Left renal pelvis (tissue), 4 donors: ENCODE measurements at regions not wholly inside any gene's neighbourhood (a gene's known extent, or its start where the extent isn't known, plus 50 kb on each side); places are given as distances from the start of the nearest gene placed in this dataset.

Source experiments
- DNase-seq, 4 donors: peaks; one replicate each; pipeline ENCODE4 v3.0.0-alpha.2; 2013; ENCODE audit warnings: low read depth in 4 of 4, low spot score in 3 of 4

DNA sequence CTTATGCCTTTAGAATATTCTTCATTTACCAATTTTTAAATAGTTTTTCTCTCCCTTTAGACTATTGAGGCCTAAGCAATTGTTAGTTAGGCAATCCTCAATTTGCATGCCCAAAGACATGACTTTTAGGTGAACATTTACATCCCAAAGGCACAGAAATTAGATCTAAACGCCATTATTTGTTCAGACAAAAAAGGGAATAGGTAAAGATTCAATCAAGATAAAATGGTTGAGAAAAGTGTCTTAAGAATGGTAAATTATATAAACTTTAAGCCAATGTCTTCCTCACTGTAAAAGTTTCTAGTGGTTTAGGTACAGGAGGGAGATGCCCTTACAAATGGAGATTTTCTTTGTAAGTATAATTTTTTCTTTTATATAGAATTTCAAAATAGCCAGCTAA is 50.2 kb upstream of the MME start:
- DNase-seq: no peak

DNA sequence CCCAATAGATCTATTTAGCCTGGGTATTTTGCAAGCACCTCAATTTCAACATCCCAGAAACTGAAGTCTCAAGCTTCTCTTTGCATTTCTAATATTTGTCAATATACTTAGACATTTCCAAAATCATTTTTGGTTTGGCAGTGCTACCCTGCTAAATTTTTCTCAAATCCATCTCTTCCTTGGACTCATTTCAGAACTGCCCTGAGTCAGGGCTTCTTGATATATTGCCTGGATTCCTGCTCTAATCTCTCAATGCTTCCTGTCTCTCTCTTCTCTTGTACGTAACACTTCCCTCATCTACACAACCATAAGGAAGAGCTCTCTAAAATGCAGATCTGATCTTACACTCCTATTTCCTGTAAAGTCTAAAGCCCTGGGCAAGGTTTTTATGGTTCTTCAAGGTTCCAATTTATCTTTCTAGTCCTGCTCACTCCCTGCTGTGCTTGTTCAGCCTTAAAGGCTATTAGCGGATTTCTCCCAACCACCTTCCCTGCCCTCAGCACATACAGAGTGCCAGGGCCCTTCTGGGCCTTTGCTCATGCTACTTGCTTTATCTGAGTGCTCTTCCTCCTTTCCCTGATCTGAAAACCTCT is 53.0 kb upstream of the MME start:
- DNase-seq: no peak

DNA sequence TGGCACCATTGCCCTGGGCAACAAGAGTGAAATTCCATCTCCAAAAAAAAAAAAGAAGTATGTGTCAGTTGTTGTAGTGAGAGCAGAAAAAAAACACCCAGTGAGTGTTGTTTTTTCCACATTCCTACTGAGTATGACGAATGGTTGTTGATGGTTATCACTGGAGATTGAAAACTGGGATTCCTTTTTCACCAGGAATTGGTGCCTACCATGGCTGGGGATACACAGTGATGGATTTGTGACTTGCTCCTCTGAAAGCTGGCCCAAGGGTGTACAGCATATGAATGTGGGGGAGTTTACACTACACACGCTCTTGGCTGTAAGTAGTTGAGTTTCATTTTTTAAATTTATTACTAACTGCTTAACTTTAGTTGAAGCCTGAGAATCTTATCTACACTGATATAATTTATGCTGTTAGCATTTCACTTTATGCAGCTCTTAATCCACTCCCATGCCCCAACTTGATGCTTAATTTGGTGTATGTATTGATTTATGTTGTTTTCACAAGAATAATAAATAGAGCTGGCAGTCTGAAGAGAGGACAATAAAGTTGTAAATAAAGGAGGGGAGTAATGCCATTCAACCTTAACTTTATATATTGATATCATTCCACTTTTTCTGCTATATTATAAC is 56.0 kb upstream of the MME start:
- no peak for DNase-seq

DNA sequence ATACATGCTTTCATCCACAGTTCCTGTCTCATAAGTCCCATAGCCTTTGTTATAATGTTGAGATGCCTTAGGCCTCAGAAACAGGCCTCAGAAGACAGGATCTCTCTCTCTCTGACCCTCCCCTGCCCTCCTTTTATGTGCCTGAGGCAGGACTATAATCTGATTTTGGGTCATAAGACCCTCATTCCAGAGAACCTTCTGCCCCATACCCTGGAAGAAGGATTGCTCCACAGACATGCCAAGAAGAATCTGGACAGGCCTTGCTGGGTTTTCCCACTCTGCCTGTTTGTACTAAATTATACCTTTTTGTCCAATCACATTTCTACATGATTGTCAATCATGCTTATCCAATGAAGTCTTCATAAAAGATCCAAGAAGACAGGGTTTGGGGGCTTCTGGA is 57.2 kb upstream of the MME start:
- DNase-seq: no peak

DNA sequence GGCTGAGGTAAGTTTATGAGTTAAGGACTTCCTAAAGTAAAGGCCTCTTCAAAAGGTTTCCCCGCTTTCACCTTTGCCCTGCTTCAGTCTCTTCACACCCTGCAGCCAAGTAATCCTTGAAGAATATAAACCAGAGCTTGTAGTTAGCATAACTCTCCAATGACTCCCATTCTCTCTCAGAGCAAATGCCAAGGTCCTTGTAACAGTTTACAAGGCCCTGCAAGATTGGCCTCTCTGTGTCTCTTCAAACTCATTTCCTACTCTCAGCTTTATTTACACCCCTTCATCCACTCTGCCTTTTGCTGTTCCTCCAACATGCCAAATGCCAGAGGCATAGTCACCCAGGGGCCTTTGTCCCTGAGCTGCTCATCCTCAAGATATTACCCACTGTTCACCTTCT is 60.5 kb upstream of the MME start:
- no peak for DNase-seq

DNA sequence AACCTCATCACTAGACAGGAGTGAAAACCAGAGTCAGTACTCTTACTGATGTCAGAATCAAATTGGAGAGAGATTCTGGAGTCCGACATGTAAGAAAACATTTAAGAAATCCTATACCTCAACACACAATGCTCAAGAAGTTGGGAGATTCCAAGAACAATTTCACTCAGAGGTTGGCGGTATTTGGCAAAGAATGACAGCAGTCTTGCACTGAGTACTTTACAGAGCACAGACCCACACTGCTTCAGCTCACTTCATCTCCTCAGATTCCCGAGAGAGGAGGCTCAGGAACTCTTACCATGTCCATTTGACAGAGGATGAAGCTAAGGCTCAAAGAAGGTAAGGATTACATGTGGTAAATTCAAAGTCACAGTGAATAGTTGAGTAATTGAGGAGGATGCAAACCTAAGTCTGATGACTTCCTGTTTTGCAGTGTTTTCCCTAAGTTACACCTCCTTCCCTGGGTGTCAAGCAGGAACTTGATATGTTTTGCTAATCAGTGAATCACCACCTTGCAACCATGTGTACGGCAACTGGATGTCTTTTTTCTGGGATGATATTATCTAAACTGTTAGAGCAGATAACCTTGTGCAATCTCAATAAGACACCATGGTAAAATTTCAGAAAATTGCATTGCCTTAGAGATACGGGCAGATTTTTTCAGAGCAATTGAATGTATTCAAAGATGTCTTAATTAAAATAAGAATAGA is 61.3 kb upstream of the MME start:
- no peak for DNase-seq

DNA sequence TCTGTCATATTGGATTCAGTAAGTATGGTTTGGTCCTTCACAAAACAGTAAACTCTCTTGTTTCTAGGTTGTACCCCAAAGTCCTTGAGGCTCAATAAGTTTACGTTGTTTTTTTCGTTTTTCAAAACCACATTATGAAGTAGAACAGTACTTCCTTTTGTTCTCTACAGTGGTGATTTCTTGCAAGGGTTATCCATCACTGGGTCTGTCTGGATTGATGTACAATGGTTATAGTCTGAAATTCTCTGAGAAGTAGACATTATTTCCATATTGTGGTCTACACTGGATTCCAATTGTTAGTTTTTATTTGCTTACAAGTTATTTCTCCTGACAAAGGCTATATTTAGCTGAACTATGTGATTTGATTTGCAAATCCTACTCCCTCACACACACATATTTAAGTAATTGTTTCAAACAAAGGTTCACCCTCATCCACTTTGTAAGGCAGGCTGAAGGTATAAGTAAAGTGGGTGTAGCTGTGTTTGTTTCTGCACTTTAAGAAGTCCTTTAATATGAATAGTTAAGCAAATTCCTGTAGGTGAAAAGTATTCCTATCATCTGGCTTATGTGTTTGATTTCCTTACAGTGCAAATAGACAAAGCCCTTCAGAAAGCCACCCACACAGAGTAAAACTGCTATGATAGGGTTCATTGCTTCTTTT is 64.2 kb upstream of the MME start:
- DNase-seq: no peak

DNA sequence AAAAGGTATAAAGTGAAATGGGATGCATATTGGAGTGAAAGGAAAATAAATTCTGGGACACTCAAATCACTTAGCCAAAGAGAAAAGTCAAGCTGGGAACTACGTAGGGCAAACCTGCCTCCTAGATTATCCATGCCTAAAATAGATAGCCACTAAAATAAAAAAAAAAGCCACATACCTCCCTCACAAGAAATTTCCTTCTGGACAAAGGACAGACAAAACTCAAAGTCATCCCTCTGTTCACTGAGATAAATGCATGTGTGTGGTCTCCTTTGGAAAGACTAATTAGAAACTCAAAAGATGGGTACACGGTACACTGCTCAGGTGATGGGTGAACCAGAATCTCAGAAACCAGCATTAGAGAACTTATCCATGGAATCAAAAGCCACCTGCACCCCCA is 65.2 kb upstream of the MME start:
- DNase-seq: no peak

DNA sequence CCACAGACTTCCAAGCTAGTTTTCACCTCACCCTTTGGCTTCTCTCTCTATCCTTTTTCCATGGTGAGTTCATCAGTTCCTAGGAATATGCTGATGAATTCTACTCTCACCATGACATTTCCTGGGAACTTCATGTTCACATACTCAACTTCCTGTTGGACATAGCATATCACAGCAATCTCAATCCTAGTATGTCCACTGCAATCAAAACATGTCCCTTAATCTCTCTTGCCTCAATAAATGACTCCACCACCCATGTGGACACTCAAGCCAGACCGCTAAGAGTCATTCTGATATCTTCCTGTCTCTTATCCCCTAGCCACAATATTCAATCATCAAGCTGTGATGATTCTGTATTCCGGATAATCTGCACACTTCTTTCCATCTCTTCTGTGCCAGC is 66.7 kb upstream of the MME start:
- no peak for DNase-seq

DNA sequence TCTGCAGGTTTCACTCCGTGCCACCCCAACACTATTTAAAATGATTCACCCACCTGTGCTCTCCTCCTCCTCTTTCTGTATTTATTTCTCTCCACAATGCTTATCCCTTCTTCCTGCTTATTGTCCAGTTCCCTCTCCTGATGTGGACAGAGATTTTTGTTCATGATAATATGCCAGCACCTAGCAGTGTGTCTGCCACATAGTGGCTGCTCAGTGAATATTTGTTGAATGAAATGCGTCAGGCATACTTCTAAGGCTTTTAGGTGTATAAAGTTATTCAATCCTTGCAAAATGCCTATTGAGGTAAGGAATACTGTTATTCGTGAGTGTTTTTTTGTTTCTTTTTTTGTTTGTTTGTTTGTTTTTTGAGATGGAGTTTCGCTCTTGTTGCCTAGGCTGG is 67.5 kb upstream of the MME start:
- no peak for DNase-seq

DNA sequence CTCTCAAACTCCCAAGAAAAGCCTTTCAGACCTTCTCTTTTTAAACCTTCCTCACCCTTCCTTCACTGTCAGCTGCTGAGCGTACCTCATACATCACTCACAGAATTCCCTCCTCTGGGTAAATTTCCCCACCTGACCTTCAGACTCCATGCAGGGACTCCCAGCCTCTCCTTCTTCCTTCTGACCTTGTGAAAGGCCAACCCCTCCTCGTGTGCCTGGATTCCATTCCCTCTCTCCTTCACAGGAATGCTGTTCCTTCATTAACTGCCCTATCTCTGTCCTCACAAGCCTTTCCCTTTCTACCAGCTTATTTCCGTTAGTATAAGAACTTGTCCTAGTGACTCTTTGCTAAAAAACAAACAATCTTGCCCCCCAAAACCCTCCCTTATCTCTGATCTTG is 69.7 kb upstream of the MME start:
- no peak for DNase-seq

DNA sequence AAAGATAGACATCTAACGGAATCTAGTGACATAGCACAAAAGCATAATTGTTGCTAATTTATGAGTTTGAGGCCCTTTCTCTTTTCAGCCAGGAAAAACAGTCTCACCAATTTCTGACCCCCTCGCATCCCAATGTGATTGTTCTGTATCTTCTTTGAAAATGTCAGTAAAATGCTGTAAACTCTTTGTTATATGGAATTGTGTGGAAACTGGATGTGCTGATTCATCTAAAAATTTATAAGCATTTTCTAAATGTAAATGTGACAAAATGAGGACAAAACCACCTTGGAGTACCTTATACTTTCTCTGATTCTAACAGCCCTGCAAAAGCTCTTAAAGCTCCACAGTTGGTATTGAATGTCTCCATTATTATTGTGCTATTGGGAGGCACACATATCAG is 70.9 kb upstream of the MME start:
- DNase-seq: no peak

DNA sequence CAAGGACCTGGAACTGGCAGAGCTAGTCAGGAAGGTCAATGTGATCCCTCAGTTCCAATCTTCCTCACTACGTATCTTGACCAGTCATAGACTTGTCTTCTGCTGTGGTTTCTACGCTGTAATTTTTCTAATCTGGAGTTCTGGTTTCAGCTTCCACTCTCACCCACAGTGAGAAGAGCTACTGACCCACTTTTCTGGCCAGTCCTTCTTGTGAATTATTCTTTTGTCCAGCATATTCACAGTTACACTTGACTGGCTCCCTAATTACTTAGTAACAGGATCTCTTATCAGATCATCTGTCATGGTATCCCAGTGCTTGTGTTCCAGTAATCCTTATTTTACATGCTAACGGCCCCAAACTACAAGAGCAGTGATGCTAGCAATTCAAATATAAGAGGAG is 72.4 kb upstream of the MME start:
- no peak for DNase-seq

DNA sequence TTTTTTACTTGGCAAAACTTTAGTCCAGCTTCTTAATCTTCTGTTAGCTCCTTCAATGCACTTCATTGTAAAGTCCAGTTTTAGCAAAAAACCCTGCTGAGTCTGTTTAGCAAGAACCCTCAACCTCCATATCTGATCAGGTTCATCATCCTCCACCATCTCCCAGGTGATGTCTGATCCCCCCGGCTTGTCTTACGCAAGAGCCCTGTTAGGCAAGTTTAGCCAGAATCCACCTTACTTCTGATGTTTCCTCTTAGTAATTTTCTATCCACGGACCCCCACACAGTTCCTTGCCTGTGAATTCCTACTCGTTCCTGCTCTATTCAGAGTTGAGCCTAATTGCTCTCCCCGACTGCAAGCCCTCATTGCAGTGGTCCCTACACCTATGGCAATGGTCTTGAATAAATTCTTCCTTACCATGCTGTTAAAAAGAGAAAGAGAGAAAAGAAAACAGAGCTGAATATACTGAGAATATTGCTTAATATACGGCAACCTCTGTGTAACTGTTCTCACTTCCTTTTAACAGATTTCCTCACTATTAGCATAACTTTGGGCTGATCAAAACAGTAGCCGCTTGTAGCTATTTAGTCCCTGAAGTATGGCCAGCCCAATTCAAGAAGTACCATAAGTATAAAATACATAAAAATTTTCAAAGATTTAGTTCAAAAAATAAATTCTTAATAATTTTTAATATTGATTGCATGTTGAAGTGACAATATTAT is 78.7 kb upstream of the MME start:
- no peak for DNase-seq

DNA sequence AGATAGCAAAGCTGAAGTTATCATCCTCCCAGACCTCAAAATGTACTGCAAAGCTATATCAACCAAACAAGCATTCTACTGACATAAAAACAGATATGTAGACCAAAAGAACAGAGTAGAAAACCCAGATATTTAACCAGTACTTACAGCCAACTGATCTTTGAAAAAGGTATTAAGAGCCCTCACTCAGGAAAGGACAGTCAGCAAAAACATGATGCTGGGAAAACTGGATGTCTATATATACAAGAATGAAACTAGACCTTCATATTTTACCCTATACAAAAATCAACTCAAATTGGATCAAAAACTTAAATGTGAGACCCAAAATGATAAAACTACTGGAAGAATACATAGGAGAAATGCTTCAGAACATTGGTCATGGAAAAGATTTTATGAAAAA is 87.5 kb upstream of the MME start:
- DNase-seq: no peak

DNA sequence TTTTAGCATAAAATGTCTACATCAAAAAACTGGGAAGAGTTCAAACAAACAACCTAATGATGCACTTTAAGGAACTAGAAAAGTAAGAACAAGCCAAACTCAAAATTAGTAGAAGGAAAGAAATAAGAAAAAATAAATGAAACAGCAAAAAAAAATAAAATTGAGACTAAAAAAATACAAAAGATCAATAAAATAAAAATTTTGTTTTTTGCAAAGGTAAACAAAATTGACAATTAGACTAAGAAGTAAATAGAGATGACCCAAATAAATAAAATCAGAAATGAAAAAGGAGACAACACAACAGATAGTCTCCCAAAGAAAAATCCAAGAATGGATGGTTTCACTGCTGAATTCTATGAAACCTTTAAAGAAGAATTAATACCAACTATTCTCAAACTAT is 89.6 kb upstream of the MME start:
- no peak for DNase-seq

DNA sequence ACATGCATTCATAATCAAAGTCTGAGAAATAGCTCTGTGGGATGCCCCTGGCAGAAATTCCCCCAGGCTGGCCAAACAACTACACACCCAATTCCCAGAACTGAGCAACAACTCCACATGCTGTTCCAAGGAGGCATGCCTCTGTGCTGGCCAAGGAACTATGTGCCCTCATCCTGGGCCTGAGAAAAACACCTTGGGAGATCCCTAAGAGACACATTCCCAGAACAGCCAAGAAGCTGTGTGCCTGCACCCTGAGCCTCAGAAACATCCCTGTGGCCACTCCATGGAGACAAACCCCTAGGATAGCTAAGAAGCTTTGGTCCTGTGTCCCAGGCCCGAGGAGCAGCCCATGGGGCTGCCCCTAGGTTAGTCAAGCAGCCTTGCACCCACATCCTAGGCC is 92.3 kb upstream of the MME start:
- no peak for DNase-seq

DNA sequence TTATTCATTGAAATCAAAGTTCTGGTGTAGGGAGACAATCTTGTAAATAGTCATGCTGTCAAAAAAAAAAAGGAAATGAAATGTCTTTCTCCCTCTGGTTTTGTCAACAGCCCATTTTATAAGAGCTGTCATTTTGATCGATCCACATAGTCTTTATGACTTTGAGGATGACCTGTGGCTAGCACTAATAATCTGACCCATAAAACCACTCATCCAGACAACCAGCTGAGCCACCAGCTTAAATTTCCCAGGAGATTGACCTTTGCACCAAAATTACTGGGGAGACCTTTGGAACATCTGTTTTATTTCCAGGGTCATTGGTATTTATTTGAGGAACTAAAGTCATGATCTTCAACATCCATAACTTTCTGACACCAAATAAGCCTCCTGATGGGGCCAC is 98.5 kb upstream of the MME start:
- no peak for DNase-seq

DNA sequence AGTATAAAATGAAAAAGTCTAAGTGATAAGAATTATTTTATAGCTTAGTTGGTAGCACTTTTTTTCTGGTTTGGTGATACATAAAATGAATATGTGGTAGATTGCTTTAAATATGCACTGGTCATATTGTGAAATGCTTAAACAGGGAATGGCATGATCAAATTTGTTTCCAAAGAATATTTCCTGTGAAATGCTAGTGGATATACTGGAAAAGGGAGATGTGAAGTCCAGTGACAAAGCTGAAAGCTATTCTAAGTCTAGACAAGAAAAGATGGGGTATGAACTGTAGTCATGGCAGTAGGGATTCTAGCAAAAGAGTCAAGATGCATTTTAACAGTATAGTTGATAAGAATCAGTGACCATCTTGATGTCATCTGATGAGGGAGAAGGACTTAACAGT is 98.9 kb upstream of the MME start:
- DNase-seq: no peak

DNA sequence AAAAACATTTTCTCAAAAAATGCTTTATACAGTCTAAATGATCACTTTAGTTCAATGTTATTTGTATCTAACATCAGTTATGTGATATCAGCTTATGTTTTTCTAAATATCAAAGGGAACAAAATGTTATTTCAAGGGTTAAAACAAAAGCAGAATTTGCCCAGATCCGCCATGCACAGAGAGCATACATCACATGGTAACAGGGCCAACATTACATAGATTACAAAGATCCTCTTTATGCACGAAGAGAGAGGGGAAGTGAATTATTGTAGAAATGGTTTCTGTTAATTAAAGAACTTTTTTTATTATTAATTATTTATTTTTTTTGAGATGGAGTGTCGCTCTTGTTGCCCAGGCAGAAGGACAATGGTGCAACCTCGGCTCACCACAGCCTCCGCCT is 100.8 kb upstream of the MME start:
- DNase-seq: no peak

DNA sequence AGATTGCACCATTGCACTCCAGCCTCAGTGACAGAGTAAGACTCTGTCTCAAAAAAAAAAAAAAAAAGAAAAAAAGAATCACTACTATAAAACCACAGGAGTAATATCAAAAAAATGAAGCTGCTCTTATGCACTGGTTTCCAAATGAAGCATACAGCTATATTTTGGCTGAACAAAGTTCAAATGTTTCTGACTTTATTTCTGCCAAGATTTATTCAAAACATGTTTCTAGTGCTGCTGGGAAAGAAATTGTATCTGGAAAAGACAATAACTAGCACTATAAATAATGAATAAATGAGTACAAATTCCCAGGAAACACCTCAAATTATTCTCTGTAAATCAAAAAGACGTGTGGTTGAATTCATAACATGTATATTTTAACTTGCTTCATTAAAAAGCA is 102.5 kb upstream of the MME start:
- DNase-seq: no peak
